Common myeloid progenitor, CD34-positive (primary cell): ENCODE measurements at regions not wholly inside any gene's neighbourhood (a gene's known extent, or its start where the extent isn't known, plus 50 kb on each side); places are given as distances from the start of the nearest gene placed in this dataset.
"Not testable (repeated sequence)": the region's sequence is repeated elsewhere in the genome, so short reads cannot be mapped to it uniquely, and the experiment has no call there.

Experiments used
- CTCF ChIA-PET: fragments of 350-600 bp; sonication (Branson Sonifier 250); formaldehyde crosslinking; loops from one replicate; lab custom pipeline; 2021; ENCODE audit warnings: antibody characterized with exemption; lab: Charles Lee
- POLR2A ChIA-PET: fragments of 350-600 bp; sonication (Branson Sonifier 250); formaldehyde crosslinking; loops from one replicate; lab custom pipeline; 2021; ENCODE audit warnings: antibody characterized with exemption; lab: Charles Lee
- DNase-seq, 3 donors: peaks; one replicate each; pipeline versions ENCODE4 v3.0.0 to v3.0.0-alpha.2; 2013
- H3K27ac ChIP-seq, 2 experiments: 1 replicate in 1 of 2; 2 replicates in 1 of 2; pipeline ENCODE4 v1.7.0; 2013; ENCODE audit warnings: inconsistent platforms in 2 of 2, low read length in 2 of 2, mild to moderate bottlenecking in 2 of 2, low read depth in 1 of 2, moderate library complexity in 1 of 2; ENCODE audit not compliant: severe bottlenecking in 2 of 2, insufficient read depth in 1 of 2, poor library complexity in 1 of 2
- H3K27me3 ChIP-seq, 5 experiments: replicated peaks in 2 of 5; 1 replicate in 3 of 5; 2 replicates in 2 of 5; pipeline versions ENCODE4 v1.6.1 to v1.7.0; 2013; ENCODE audit warnings: low read length in 4 of 5, mild to moderate bottlenecking in 2 of 5, moderate library complexity in 2 of 5, inconsistent platforms in 1 of 5; ENCODE audit not compliant: insufficient read depth in 5 of 5, control insufficient read depth in 4 of 5
- H3K36me3 ChIP-seq, 4 experiments: 1 replicate in 2 of 4; 2 replicates in 2 of 4; pipeline versions ENCODE4 v1.6.1 to v1.7.0; 2013; ENCODE audit warnings: low read length in 3 of 4, control low read depth in 1 of 4, mild to moderate bottlenecking in 1 of 4; ENCODE audit not compliant: control insufficient read depth in 4 of 4, insufficient read depth in 4 of 4
- H3K4me1 ChIP-seq, 4 experiments: 1 replicate in 3 of 4; 2 replicates in 1 of 4; pipeline versions ENCODE4 v1.6.1 to v1.7.1; 2013; ENCODE audit warnings: low read length in 3 of 4, mild to moderate bottlenecking in 3 of 4, control low read depth in 1 of 4, inconsistent platforms in 1 of 4, moderate library complexity in 1 of 4; ENCODE audit not compliant: control insufficient read depth in 4 of 4, insufficient read depth in 4 of 4; ENCODE audit errors: control extremely low read depth in 1 of 4
- H3K4me3 ChIP-seq, 7 experiments: 1 replicate in 4 of 7; 2 replicates in 3 of 7; pipeline versions ENCODE4 v1.5.1 to v1.7.0; 2013; ENCODE audit warnings: mild to moderate bottlenecking in 7 of 7, low read length in 6 of 7, moderate library complexity in 6 of 7, inconsistent platforms in 2 of 7, low read depth in 2 of 7, control low read depth in 1 of 7; ENCODE audit not compliant: insufficient read depth in 4 of 7, control insufficient read depth in 1 of 7; ENCODE audit errors: extremely low read depth in 1 of 7
- H3K9me3 ChIP-seq, 5 experiments: 1 replicate in 4 of 5; 2 replicates in 1 of 5; pipeline versions ENCODE4 v1.6.1 to v1.7.1; 2013; ENCODE audit warnings: low read length in 4 of 5, mild to moderate bottlenecking in 2 of 5, inconsistent platforms in 1 of 5, low read depth in 1 of 5, moderate library complexity in 1 of 5; ENCODE audit not compliant: control insufficient read depth in 4 of 5, insufficient read depth in 2 of 5; ENCODE audit errors: control extremely low read depth in 1 of 5
- WGBS: methylation state at CpG from one replicate; pipeline ENCODE4 v1.1.5; 2013; ENCODE audit not compliant: insufficient coverage; 5-methylcytosine and 5-hydroxymethylcytosine counted together

DNA sequence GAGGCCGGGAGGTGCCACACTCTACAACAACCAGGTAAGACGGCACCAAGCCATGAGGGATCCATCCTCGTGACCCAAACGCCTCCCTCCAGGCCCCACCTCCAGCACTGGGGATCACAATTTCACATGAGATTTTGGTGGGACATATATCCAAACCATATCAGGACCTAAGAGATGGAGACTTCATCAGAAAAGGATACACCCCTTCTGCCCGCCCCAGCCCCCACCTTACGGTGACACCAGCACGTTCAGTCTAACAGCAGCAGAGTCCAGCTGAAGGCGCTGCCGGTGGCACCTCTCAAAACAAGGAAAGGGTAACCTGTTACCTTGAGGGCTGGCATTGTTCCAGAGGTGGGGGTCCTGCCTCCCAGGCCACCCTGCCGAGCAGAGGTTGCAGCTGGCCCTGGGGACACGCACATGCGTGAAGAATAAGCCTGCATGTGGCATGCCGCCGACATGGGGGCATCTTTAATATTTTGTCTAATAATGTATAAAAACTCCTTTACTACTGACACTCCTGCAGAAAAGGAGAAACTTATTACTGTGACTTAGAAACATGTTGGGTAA lies 154.4 kb downstream of the GALR1 start:
- CTCF ChIA-PET = interaction anchor here (0.7 kb wide), 1 partner anchor 9 kb away, joined by 3 read pairs; no protein-coding TSS in a partner anchor
- Histone ChIP-seq H3K4me1 (no peaks in the 10 kb centered on the region), H3K27ac (no peak overlapping the region), H3K27me3 (peaks cover 0 to 4% (median 2%) of the 10 kb centered on the region in 5 experiments), H3K9me3 (no peaks in the 10 kb centered on the region), H3K36me3 (no peaks in the 10 kb centered on the region), H3K4me3 (no peak overlapping the region)
- WGBS = 97% methylated on average over 9 of the region's 14 CpGs
- DNase-seq = no peak
- POLR2A ChIA-PET = no interaction called here

DNA sequence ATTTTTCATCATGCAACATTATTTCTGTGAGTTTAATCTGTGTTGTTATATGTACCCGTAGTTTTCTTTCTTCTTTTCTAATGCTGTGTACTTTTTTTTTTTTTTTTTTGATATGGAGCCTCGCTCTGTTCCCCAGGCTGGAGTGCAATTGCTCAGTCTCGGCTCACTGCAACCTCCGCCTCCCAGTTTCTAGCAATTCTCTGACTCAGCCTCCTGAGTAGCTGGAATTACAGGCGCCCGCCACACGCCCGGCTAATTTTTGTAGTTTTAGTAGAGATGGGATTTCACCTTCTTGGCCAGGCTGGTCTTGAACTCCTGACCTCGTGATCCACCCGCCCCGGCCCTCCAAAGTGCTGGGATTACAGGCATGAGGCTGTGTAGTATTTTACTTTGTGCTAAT lies 155.4 kb downstream of the GALR1 start:
- ChIA-PET CTCF (no interaction called here), POLR2A (no interaction called here)
- WGBS = 89% methylated on average over 6 of the region's 11 CpGs
- no peak overlapping the region for H3K27ac ChIP-seq
- no peaks in the 10 kb centered on the region for H3K4me1 ChIP-seq
- H3K27me3 ChIP-seq = peaks cover 0 to 4% (median 2%) of the 10 kb centered on the region in 5 experiments
- H3K9me3 ChIP-seq = no peaks in the 10 kb centered on the region
- no peaks in the 10 kb centered on the region for H3K36me3 ChIP-seq
- no peak overlapping the region for H3K4me3 ChIP-seq
- DNase-seq = no peak

GRCh38 chr18:77407733-77408132 lies 158.1 kb downstream of the GALR1 start:
- POLR2A ChIA-PET = no interaction called here
- DNase-seq = no peak
- WGBS = 69% methylated on average over 6 of the region's 6 CpGs
- H3K4me3 ChIP-seq = no peak overlapping the region
- no peaks in the 10 kb centered on the region for H3K36me3 ChIP-seq
- H3K27me3 ChIP-seq = peaks cover 0 to 4% (median 2%) of the 10 kb centered on the region in 5 experiments
- no peaks in the 10 kb centered on the region for H3K9me3 ChIP-seq
- CTCF ChIA-PET = no interaction called here
- no peaks in the 10 kb centered on the region for H3K4me1 ChIP-seq
- no peak overlapping the region for H3K27ac ChIP-seq

GRCh38 chr18:77421546-77421945 lies 171.9 kb downstream of the GALR1 start:
- DNase-seq, POLR2A ChIA-PET, CTCF ChIA-PET, H3K27me3 ChIP-seq, H3K4me3 ChIP-seq, H3K9me3 ChIP-seq, H3K27ac ChIP-seq, H3K4me1 ChIP-seq, H3K36me3 ChIP-seq: not testable (repeated sequence)
- WGBS = 68% methylated on average over 5 of the region's 28 CpGs

DNA sequence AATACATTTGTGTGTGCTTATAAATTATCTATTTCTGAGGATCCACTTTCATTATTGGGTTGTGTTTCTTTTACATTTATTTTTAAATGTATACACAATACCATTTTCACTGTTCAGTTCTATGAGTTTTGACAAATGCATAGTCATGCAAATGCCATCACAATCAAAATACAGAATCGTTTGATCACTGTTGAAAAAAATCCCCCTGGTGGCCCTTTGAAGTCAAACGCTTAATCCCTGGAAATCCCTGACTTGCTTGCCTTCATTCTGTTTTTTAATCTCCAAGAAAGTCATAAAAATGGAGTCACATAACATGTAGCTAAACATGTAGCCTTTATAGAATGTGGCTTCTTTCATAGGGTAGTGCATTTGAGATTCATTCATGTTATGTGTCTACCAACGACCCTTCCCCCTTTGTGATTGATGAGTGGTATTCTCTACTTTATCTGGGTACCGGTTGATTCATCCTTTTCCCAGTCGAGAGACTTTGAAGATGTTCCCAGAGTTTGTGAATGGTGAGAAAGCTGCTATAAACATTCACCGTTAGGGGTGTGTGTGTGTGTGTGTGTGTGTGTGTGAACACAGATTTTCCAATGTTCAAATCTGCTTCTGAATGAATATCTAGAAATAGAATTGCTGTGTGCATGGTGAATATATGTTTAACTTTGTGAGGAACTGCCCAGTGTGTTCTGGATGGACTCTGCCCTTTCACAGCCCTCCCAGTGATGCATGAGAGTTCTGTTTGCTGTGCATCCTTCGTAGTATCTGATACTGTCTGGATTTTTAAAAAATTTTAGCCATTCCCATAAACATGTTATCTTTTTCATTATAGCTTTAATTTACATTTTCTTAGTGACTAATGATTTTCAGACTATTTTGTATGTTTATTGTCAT lies 173.6 kb downstream of the GALR1 start:
- WGBS = 49% methylated on average over 3 of the region's 7 CpGs
- Histone ChIP-seq H3K27ac (no peak overlapping the region), H3K4me3 (no peak overlapping the region), H3K4me1 (no peaks in the 10 kb centered on the region), H3K9me3 (no peaks in the 10 kb centered on the region), H3K36me3 (no peaks in the 10 kb centered on the region), H3K27me3 (no peaks in the 10 kb centered on the region)
- peak; percentile 6 to 34 (median 31) for DNase-seq
- POLR2A ChIA-PET = no interaction called here
- CTCF ChIA-PET = interaction anchor here (1.0 kb wide), 1 partner anchor 13 kb away, joined by 3 read pairs; no protein-coding TSS in a partner anchor

DNA sequence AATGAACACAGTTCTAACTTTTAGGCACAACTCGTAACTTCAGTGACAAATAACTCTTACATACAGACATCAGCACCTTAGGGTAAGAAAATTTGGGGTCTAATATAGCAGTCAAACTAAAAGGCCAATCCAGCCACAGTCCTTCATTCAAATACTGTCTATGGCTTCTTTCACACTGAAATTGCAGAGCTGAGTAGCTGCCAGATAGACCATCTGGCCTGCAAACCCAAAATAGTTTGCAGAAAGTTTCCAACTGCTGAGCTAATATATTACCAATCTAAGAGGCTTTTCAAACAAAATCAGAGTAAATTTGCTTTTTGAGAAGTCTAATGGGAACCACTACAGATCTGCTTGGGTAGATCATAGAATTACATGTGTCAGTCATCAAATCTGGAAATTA lies 183.4 kb downstream of the GALR1 start:
- H3K27me3 ChIP-seq = peaks cover 0 to 3% (median 0%) of the 10 kb centered on the region in 5 experiments
- ChIA-PET CTCF (no interaction called here), POLR2A (no interaction called here)
- no peak overlapping the region for H3K4me3 ChIP-seq
- WGBS = 83% methylated on average over 1 of the region's 1 CpG
- no peaks in the 10 kb centered on the region for H3K36me3 ChIP-seq
- no peaks in the 10 kb centered on the region for H3K4me1 ChIP-seq
- no peaks in the 10 kb centered on the region for H3K9me3 ChIP-seq
- no peak overlapping the region for H3K27ac ChIP-seq
- no peak for DNase-seq

GRCh38 chr18:77439888-77440287 lies 190.2 kb downstream of the GALR1 start:
- no peaks in the 10 kb centered on the region for H3K9me3 ChIP-seq
- CTCF ChIA-PET = no interaction called here
- no peak for DNase-seq
- H3K4me3 ChIP-seq = no peak overlapping the region
- POLR2A ChIA-PET = no interaction called here
- WGBS = 88% methylated on average over 1 of the region's 2 CpGs
- H3K27ac ChIP-seq = no peak overlapping the region
- H3K4me1 ChIP-seq = no peaks in the 10 kb centered on the region
- H3K36me3 ChIP-seq = no peaks in the 10 kb centered on the region
- H3K27me3 ChIP-seq = peaks cover 0 to 5% (median 0%) of the 10 kb centered on the region in 5 experiments
